Heart left ventricle (tissue), 16 donors: ENCODE measurements at regions not wholly inside any gene's neighbourhood (a gene's known extent, or its start where the extent isn't known, plus 50 kb on each side); places are given as distances from the start of the nearest gene placed in this dataset.
A peak's percentile ranks its signal among the peaks of the same experiment; 100 is the strongest.

ENCODE experiments used
- ATAC-seq, 4 donors: fragments of 200-7000 bp; cut with Tn5 transposase; one replicate each; pipeline ENCODE4 v1.9.1; 2020 to 2022; ENCODE audit warnings: moderate library complexity in 4 of 4, mild to moderate bottlenecking in 3 of 4, moderate number of reproducible peaks in 1 of 4
- DNase-seq, 5 donors: peaks; one replicate each; pipeline ENCODE4 v3.0.0-alpha.2; 2020
- H3K27ac ChIP-seq, 12 donors: fragments of 200-600 bp; sonication (generic) in 4 of 12; one replicate each; pipeline versions ENCODE4 v1.5.0 to v1.8.0; 2016 to 2022; ENCODE audit warnings: mild to moderate bottlenecking in 2 of 12
- H3K27me3 ChIP-seq, 9 donors: fragments of 200-600 bp; sonication (generic) in 2 of 9; one replicate each; pipeline versions ENCODE4 v1.5.1 to v1.8.0; 2016 to 2022; ENCODE audit warnings: mild to moderate bottlenecking in 3 of 9
- H3K36me3 ChIP-seq, 9 donors: fragments of 200-600 bp; sonication (generic) in 2 of 9; one replicate each; pipeline versions ENCODE4 v1.5.0 to v1.8.0; 2018 to 2022; ENCODE audit warnings: mild to moderate bottlenecking in 2 of 9
- H3K4me1 ChIP-seq, 12 donors: fragments of 200-600 bp; sonication (generic) in 4 of 12; one replicate each; pipeline versions ENCODE4 v1.5.0 to v1.8.0; 2016 to 2022; ENCODE audit warnings: mild to moderate bottlenecking in 3 of 12
- H3K4me3 ChIP-seq, 12 donors: fragments of 200-600 bp; sonication (generic) in 4 of 12; one replicate each; pipeline versions ENCODE4 v1.5.0 to v1.8.0; 2017 to 2022; ENCODE audit warnings: mild to moderate bottlenecking in 9 of 12, moderate library complexity in 4 of 12
- H3K9me3 ChIP-seq, 12 donors: fragments of 200-600 bp; sonication (generic) in 4 of 12; one replicate each; pipeline versions ENCODE4 v1.5.0 to v1.8.0; 2016 to 2022; ENCODE audit warnings: mild to moderate bottlenecking in 1 of 12
- POLR2A ChIP-seq, 2 donors: fragments of 450-650 bp; IDR thresholded peaks; one replicate each; pipeline ENCODE4 v1.6.1; 2017; ENCODE audit warnings: antibody characterized with exemption in 2 of 2, mild to moderate bottlenecking in 2 of 2, moderate library complexity in 2 of 2
- WGBS, 4 donors: extraction: QIAGEN DNeasy Blood & Tissue Kit in 2 of 4; methylation state at CpG; one replicate each; pipeline versions ENCODE4 v1.1.5 to v1.1.7; 2013 to 2018; 5-methylcytosine and 5-hydroxymethylcytosine counted together
- intact Hi-C, 10 donors: fragments of 100-400 bp; cut with DNase I; formaldehyde crosslinking; loops; one replicate each; pipeline versions ENCODE4 v1.11.1 to v1.14.2; 2022
- TF ChIP-seq, protein P1 (sequence below), 12 donors: fragments of 200-600 bp; sonication (generic) in 4 of 12; IDR thresholded peaks; one replicate each; pipeline versions ENCODE4 v1.5.0 to v1.8.0; 2018 to 2022; ENCODE audit warnings: antibody characterized with exemption in 12 of 12, mild to moderate bottlenecking in 5 of 12
- donor health status: ischemic (EF 13 %, LVEDD 7.1; RV severe dilation, severe dysfunction).
- donor health status: healthy with polysubstance abuse.
- donor health status: DM: no; HTN: yes; CAD: no.
- donor health status: DM: no; HTN: no; CAD: no.
- donor health status: ischemic (EF 25% LVEDD 6.9; RV normal size, moderate dysfunction).
- donor health status: ischemic (EF 25% LVEDD 5.7; RV mildly dilated, moderate dysfunction).
- donor health status: healthy.
- donor health status: DM: yes; HTN: yes; CAD: no.
- donor health status: ischemic (EF 35%, LVEDD 5.7; RV mildly dilated, moderate dysfunction).
- donor health status: nonischemic (EF 11% LVEDD 7.7; RV severe dilation, severe dysfunction).
- donor health status: DM: yes; HTN: yes; CAD: no.
- donor health status: PGD.
- donor health status: ischemic (EF 29% LVEDD 5.4; RV normal size, mild dysfunction).
- donor health status: nonischemic (EF 23%, LVEDD 6.1; RV moderate dilation, normal function).

DNA sequence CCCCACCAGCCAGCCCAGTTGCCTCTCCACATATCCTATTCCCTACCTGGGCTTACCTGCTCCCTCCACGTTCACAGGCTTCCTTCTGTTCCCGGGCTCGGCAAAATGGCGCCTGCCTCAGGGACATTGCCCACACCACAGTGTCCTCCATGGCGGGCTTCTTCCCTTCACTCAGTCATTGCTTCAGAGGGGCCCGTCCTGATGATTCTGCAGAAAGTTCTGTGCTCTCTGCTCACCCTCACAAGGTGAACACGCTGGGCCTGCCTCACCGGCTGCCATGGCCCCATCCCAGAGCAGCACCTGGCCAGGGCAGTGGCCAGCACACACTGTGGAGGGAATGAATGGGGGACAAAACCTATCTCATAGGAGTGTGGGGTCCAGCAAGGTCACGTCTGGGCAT lies 313.0 kb downstream of the GADD45G start:
- intact Hi-C loops, result loop anchor here (2.0 to 10.0 kb wide), 7 partner anchors 113 to 316 kb away; partner anchors contain the start of gene GADD45G (in 3 of the 10)
- Histone ChIP-seq H3K27me3 (no peaks in the 10 kb centered on the region), H3K4me1 (peaks cover 0 to 12% (median 0%) of the 10 kb centered on the region in 12 donors), H3K4me3 (no peak overlapping the region), H3K36me3 (no peaks in the 10 kb centered on the region), H3K9me3 (no peaks in the 10 kb centered on the region), H3K27ac (no peak overlapping the region)
- WGBS, 4 donors, result 96 to 98% (median 98%) methylated on average over 9 of the region's 9 CpGs
- ATAC-seq, result no peak
- TF ChIP-seq, protein P1, sequence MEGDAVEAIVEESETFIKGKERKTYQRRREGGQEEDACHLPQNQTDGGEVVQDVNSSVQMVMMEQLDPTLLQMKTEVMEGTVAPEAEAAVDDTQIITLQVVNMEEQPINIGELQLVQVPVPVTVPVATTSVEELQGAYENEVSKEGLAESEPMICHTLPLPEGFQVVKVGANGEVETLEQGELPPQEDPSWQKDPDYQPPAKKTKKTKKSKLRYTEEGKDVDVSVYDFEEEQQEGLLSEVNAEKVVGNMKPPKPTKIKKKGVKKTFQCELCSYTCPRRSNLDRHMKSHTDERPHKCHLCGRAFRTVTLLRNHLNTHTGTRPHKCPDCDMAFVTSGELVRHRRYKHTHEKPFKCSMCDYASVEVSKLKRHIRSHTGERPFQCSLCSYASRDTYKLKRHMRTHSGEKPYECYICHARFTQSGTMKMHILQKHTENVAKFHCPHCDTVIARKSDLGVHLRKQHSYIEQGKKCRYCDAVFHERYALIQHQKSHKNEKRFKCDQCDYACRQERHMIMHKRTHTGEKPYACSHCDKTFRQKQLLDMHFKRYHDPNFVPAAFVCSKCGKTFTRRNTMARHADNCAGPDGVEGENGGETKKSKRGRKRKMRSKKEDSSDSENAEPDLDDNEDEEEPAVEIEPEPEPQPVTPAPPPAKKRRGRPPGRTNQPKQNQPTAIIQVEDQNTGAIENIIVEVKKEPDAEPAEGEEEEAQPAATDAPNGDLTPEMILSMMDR (IDR thresholded peaks at IDR 0.05), result no peak
- no peak for TF ChIP-seq POLR2A (IDR thresholded peaks at IDR 0.05)
- DNase-seq, result no peak

DNA sequence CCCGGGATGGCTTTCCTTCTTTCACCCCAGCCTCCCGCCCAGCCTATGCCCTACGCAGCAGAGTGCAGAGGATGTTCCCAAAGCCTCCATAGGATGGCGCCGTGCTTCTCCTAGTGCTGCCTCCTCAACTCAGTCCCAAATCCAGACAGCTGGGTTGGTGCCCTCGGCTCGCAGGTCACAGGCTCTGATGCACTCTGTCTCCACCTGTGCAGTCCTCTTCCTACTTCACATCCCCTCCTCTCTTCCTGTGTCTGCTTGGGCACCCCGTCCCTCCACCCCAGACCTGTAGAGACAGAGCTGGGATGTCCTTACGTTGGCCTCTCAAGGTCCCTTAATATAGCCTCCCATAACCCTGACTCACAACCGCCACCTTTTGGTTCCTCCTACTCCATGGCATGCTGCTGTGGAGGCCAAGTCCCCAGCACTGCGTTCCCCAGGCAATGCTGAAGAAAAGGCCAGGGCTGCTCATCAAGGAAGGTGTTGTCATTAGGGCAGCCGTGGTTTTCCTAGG lies 314.4 kb downstream of the GADD45G start:
- DNase-seq (peak in 4 of 5 donors; percentile 50 to 63 (median 58)), ATAC-seq (peak; percentile 93 to 96 (median 94))
- Histone ChIP-seq H3K9me3 (no peaks in the 10 kb centered on the region), H3K4me1 (peaks cover 0 to 12% (median 0%) of the 10 kb centered on the region in 12 donors), H3K36me3 (no peaks in the 10 kb centered on the region), H3K4me3 (no peak overlapping the region), H3K27ac (no peak overlapping the region), H3K27me3 (no peaks in the 10 kb centered on the region)
- intact Hi-C loops, result loop anchor here (1.0 to 10.0 kb wide), 8 partner anchors 114 to 317 kb away; partner anchors contain the start of gene GADD45G (in 3 of the 10)
- WGBS, 4 donors, result 48 to 58% (median 55%) methylated on average over 12 of the region's 12 CpGs
- TF ChIP-seq, protein P1 (IDR thresholded peaks at IDR 0.05), result peak in 11 of 12 donors; percentile 25 to 68 (median 48)
- no peak for TF ChIP-seq POLR2A (IDR thresholded peaks at IDR 0.05)

GRCh38 chr9:89920131-89920530 lies 315.3 kb downstream of the GADD45G start:
- Histone ChIP-seq H3K27me3 (no peaks in the 10 kb centered on the region), H3K36me3 (no peaks in the 10 kb centered on the region), H3K9me3 (no peaks in the 10 kb centered on the region), H3K4me3 (no peak overlapping the region), H3K27ac (no peak overlapping the region), H3K4me1 (peaks cover 0 to 12% (median 0%) of the 10 kb centered on the region in 12 donors)
- ATAC-seq (no peak), DNase-seq (no peak)
- TF ChIP-seq POLR2A (IDR thresholded peaks at IDR 0.05), result no peak
- TF ChIP-seq, protein P1 (IDR thresholded peaks at IDR 0.05), result no peak
- intact Hi-C loops, result loop anchor here in 4 of 10 donors (5.0 to 10.0 kb wide), 2 partner anchors 175 to 177 kb away; no protein-coding TSS in a partner anchor
- 90 to 92% (median 91%) methylated on average over 5 of the region's 5 CpGs for WGBS, 4 donors

GRCh38 chr9:89920951-89921350 lies 316.1 kb downstream of the GADD45G start:
- H3K36me3 ChIP-seq, result no peaks in the 10 kb centered on the region
- H3K9me3 ChIP-seq, result no peaks in the 10 kb centered on the region
- intact Hi-C loops, result loop anchor here in 4 of 10 donors (5.0 to 10.0 kb wide), 2 partner anchors 174 to 176 kb away; no protein-coding TSS in a partner anchor
- TF ChIP-seq, protein P1 (IDR thresholded peaks at IDR 0.05), result no peak
- no peak for TF ChIP-seq POLR2A (IDR thresholded peaks at IDR 0.05)
- H3K4me3 ChIP-seq, result no peak overlapping the region
- no peak overlapping the region for H3K27ac ChIP-seq
- peaks cover 0 to 12% (median 0%) of the 10 kb centered on the region in 12 donors for H3K4me1 ChIP-seq
- ATAC-seq, result no peak
- no peaks in the 10 kb centered on the region for H3K27me3 ChIP-seq
- DNase-seq, result no peak
- WGBS, 4 donors, result 89 to 94% (median 92%) methylated on average over 8 of the region's 8 CpGs
